HEK293 (cell line): ENCODE measurements at regions not wholly inside any gene's neighbourhood (a gene's known extent, or its start where the extent isn't known, plus 50 kb on each side); places are given as distances from the start of the nearest gene placed in this dataset.

Experiments used
- MEIS1 ChIP-seq: sonication (generic); formaldehyde crosslinking; IDR thresholded peaks from 2 replicates; pipeline ENCODE4 v1.8.1; 2022; ENCODE audit warnings: missing genetic modification reagents, mild to moderate bottlenecking, borderline replicate concordance
- MYNN ChIP-seq: fragments of 450-650 bp; formaldehyde crosslinking; IDR thresholded peaks from 2 replicates; pipeline ENCODE4 v1.5.1; 2016; ENCODE audit warnings: missing biosample characterization, missing genetic modification characterization, borderline replicate concordance
- REST ChIP-seq: fragments of 450-650 bp; formaldehyde crosslinking; IDR thresholded peaks from 2 replicates; pipeline ENCODE4 v1.5.1; 2016; ENCODE audit warnings: missing biosample characterization, missing genetic modification characterization
- TRIM28 ChIP-seq: IDR thresholded peaks from 2 replicates; pipeline ENCODE4 v1.6.1; 2011; ENCODE audit warnings: low read length, control low read depth, borderline replicate concordance
- ZBTB1 ChIP-seq: fragments of 450-650 bp; formaldehyde crosslinking; IDR thresholded peaks from 2 replicates; pipeline ENCODE4 v1.5.1; 2016; ENCODE audit warnings: missing biosample characterization, missing genetic modification characterization
- ZNF184 ChIP-seq: fragments of 450-650 bp; IDR thresholded peaks from 2 replicates; pipeline ENCODE4 v1.5.1; 2018; ENCODE audit warnings: missing biosample characterization, mild to moderate bottlenecking, missing genetic modification characterization
- ZNF202 ChIP-seq: fragments of 450-650 bp; formaldehyde crosslinking; IDR thresholded peaks from 2 replicates; pipeline ENCODE4 v1.5.1; 2016; ENCODE audit warnings: missing biosample characterization, missing genetic modification characterization, borderline replicate concordance
- ZNF548 ChIP-seq: fragments of 450-650 bp; formaldehyde crosslinking; IDR thresholded peaks from 2 replicates; pipeline ENCODE4 v1.5.1; 2016; ENCODE audit warnings: missing biosample characterization, missing genetic modification characterization
- ZNF747 ChIP-seq: fragments of 450-650 bp; formaldehyde crosslinking; IDR thresholded peaks from 2 replicates; pipeline ENCODE4 v1.5.1; 2016; ENCODE audit warnings: missing biosample characterization, missing genetic modification characterization
- TF ChIP-seq, protein P1 (sequence below): fragments of 450-650 bp; formaldehyde crosslinking; IDR thresholded peaks from 2 replicates; pipeline ENCODE4 v1.5.1; 2016; ENCODE audit warnings: missing biosample characterization, missing genetic modification characterization
- TF ChIP-seq, protein P2 (sequence below): fragments of 450-650 bp; formaldehyde crosslinking; optimal IDR thresholded peaks from 2 replicates; pipeline ENCODE3; 2016; ENCODE audit warnings: missing biosample characterization, mild to moderate bottlenecking, missing genetic modification characterization
- TF ChIP-seq, protein P3 (sequence below): sonication (generic); formaldehyde crosslinking; IDR thresholded peaks from 2 replicates; pipeline ENCODE4 v1.8.1; 2022; ENCODE audit warnings: mild to moderate bottlenecking, moderate library complexity, missing genetic modification reagents

DNA sequence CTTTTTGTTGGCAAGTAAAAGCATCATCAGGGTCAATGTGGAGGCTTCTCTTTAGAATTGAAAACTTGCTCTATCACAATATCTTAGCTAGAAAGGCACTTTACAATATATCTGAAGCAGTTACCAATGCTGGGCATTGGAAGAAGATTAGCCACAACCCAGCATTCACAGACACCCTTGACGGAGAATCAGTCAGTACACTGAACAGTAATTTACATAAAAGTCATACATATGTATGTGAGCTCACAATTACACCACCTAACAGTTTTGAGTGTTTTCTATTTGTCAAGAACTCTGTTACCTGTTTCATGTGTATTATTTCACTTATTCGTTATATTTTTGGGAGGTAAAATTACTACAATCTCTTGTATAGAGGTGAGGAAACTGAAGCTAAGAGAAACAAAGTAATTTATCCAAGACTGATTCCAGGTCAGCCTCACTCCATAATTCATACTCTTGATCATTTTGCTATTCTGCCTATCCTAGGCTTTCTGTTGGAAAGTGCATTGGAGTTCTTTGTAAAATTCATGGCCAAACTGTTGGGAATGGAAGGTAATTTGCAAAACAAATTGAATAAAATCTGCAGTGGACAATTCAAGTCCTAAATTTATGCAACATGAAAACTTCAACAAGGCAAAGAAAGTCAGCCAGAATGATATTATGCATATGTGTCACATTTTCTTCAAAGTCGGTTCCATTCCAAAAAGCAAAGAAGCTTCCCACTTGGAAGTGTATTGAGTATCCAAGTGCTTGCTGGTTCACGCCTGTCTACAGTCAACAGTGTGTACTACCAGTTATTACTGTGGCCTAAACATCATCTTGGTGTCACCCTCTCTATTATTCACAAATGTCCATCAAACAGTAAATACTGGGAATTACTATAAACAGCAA, 223.7 kb upstream of the SEMA6D start:
- TF ChIP-seq ZNF548: no peak
- TF ChIP-seq, protein P1, sequence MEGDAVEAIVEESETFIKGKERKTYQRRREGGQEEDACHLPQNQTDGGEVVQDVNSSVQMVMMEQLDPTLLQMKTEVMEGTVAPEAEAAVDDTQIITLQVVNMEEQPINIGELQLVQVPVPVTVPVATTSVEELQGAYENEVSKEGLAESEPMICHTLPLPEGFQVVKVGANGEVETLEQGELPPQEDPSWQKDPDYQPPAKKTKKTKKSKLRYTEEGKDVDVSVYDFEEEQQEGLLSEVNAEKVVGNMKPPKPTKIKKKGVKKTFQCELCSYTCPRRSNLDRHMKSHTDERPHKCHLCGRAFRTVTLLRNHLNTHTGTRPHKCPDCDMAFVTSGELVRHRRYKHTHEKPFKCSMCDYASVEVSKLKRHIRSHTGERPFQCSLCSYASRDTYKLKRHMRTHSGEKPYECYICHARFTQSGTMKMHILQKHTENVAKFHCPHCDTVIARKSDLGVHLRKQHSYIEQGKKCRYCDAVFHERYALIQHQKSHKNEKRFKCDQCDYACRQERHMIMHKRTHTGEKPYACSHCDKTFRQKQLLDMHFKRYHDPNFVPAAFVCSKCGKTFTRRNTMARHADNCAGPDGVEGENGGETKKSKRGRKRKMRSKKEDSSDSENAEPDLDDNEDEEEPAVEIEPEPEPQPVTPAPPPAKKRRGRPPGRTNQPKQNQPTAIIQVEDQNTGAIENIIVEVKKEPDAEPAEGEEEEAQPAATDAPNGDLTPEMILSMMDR (tag by site-specific recombination): no peak
- no peak for TF ChIP-seq ZNF202
- TF ChIP-seq, protein P2, sequence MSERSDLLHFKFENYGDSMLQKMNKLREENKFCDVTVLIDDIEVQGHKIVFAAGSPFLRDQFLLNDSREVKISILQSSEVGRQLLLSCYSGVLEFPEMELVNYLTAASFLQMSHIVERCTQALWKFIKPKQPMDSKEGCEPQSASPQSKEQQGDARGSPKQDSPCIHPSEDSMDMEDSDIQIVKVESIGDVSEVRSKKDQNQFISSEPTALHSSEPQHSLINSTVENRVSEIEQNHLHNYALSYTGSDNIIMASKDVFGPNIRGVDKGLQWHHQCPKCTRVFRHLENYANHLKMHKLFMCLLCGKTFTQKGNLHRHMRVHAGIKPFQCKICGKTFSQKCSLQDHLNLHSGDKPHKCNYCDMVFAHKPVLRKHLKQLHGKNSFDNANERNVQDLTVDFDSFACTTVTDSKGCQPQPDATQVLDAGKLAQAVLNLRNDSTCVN: no peak
- no peak for TF ChIP-seq REST (tag by site-specific recombination)
- TF ChIP-seq MEIS1 (CRISPR knock-in tag): no peak
- TF ChIP-seq, protein P3, sequence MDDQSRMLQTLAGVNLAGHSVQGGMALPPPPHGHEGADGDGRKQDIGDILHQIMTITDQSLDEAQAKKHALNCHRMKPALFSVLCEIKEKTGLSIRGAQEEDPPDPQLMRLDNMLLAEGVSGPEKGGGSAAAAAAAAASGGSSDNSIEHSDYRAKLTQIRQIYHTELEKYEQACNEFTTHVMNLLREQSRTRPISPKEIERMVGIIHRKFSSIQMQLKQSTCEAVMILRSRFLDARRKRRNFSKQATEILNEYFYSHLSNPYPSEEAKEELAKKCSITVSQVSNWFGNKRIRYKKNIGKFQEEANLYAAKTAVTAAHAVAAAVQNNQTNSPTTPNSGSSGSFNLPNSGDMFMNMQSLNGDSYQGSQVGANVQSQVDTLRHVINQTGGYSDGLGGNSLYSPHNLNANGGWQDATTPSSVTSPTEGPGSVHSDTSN: no peak
- no peak for TF ChIP-seq ZNF747 (tag by site-specific recombination)
- TF ChIP-seq ZBTB1 (tag by site-specific recombination): no peak
- TF ChIP-seq ZNF184 (tag by site-specific recombination): no peak
- TF ChIP-seq MYNN (tag by site-specific recombination): no peak
- TF ChIP-seq TRIM28: no peak
